ENCODE measurements at regions not wholly inside any gene's neighbourhood (a gene's known extent, or its start where the extent isn't known, plus 50 kb on each side); places are given as distances from the start of the nearest gene placed in this dataset.

DNA sequence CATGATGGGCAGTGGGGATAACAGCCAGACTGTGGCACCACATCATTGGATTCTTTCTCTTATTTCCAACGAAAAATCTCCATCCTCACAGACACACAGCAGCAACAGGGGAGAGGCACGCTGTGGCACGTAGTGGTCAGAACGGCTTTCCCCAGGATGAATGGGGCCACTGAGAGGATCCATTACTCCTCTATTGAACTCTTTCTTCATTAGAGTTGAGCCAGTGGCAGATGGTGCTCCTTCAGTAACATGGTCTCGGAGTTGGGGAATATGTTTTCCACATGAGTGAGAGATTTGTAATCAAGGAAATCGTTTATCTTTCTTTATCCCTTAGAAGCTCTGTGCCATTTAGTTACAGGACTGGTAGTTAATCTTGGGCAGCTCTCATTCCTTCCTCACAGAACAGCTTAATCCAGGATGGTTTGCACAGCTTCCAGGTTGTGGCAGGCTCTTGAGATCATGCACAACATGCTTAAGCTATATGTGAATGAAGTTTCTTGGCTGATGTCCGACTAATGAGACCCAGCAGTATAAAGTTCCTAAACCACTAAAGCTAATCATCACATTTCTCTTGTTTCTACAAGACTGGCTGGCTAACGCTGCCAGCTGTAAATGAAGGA is 180.5 kb upstream of the SLC10A2 start:
- DNase-seq (ENCODE audit: low read depth) (peak; percentile 21), FAIRE-seq (peak; percentile 82)
- Histone ChIP-seq H3K4me3 (ENCODE audit: low read depth, low read length) (no peak overlapping the region), H3K36me3 (ENCODE audit: control insufficient read depth, insufficient read depth, low read length) (no peaks in the 10 kb centered on the region), H3K27me3 (ENCODE audit: control insufficient read depth, insufficient read depth, low read length) (no peaks in the 10 kb centered on the region)
- TF ChIP-seq, protein P1, sequence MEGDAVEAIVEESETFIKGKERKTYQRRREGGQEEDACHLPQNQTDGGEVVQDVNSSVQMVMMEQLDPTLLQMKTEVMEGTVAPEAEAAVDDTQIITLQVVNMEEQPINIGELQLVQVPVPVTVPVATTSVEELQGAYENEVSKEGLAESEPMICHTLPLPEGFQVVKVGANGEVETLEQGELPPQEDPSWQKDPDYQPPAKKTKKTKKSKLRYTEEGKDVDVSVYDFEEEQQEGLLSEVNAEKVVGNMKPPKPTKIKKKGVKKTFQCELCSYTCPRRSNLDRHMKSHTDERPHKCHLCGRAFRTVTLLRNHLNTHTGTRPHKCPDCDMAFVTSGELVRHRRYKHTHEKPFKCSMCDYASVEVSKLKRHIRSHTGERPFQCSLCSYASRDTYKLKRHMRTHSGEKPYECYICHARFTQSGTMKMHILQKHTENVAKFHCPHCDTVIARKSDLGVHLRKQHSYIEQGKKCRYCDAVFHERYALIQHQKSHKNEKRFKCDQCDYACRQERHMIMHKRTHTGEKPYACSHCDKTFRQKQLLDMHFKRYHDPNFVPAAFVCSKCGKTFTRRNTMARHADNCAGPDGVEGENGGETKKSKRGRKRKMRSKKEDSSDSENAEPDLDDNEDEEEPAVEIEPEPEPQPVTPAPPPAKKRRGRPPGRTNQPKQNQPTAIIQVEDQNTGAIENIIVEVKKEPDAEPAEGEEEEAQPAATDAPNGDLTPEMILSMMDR (IDR thresholded peaks at IDR 0.05; ENCODE audit: insufficient read depth, low read length, severe bottlenecking): no peak

DNA sequence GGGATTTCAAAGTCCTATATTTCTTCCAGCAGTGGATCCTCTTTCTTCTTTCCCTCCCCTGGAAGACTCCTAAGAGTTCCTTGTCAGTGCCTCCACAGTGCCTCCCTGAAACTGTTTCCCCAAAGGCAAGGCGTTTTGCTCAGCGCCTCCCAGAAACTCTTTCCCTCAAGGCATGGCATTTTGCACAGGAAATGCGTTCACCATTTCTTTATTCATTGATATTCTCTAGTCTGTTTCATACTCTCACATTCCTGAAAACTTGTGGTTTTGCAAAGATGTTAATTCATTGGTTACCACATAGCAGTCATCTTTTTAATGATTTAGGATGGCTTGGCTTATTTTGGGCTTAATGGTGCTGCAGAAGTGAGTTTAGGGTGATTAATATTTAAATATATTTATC is 177.3 kb upstream of the SLC10A2 start:
- TF ChIP-seq, protein P1 (IDR thresholded peaks at IDR 0.05; ENCODE audit: insufficient read depth, low read length, severe bottlenecking): no peak
- no peak overlapping the region for H3K4me3 ChIP-seq (ENCODE audit: low read depth, low read length)
- H3K27me3 ChIP-seq (ENCODE audit: control insufficient read depth, insufficient read depth, low read length): no peaks in the 10 kb centered on the region
- no peaks in the 10 kb centered on the region for H3K36me3 ChIP-seq (ENCODE audit: control insufficient read depth, insufficient read depth, low read length)
- FAIRE-seq (no peak), DNase-seq (ENCODE audit: low read depth) (no peak)

DNA sequence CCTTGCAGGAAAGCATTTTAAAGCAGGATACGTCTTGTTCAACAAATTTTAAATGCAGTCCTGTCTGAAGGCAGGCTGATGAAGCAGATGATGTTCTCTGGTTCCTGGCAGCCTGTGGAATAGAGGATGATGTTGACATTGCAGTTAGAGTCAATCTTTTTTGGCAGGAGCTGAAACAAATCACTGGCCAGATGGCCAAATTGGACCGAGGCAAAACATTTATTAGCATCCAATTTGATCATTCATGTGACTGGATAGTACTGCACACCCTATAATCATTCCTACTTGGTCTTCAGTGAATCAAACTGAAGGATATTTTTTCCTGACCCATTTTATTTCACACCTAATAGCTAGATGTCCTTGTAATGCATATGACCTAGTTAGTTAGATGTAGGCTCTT is 172.2 kb upstream of the SLC10A2 start:
- TF ChIP-seq, protein P1 (IDR thresholded peaks at IDR 0.05; ENCODE audit: insufficient read depth, low read length, severe bottlenecking): no peak
- no peak overlapping the region for H3K4me3 ChIP-seq (ENCODE audit: low read depth, low read length)
- H3K27me3 ChIP-seq (ENCODE audit: control insufficient read depth, insufficient read depth, low read length): no peaks in the 10 kb centered on the region
- DNase-seq (ENCODE audit: low read depth): no peak
- H3K36me3 ChIP-seq (ENCODE audit: control insufficient read depth, insufficient read depth, low read length): no peaks in the 10 kb centered on the region
- FAIRE-seq: no peak

DNA sequence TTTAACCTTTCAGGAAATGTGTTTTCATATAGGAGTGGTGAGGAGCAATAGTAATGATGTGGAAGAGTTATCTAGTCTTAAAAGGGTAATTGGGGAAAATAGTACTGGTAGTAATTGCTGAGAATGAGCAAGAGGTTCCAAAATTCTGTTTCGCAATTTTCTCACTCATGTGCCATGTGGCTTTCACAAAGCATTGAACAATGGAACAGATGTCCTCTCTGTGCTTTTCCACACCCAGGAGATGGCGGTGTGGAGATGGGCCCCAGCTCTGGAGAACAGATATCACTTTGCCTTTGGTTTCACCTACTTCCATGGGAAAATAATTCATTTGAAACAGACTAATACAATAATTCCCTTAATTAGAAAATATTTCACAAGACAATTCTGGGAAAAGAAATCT is 170.0 kb upstream of the SLC10A2 start:
- FAIRE-seq (no peak), DNase-seq (ENCODE audit: low read depth) (peak; percentile 42)
- H3K36me3 ChIP-seq (ENCODE audit: control insufficient read depth, insufficient read depth, low read length): no peaks in the 10 kb centered on the region
- no peak overlapping the region for H3K4me3 ChIP-seq (ENCODE audit: low read depth, low read length)
- H3K27me3 ChIP-seq (ENCODE audit: control insufficient read depth, insufficient read depth, low read length): no peaks in the 10 kb centered on the region
- TF ChIP-seq, protein P1 (IDR thresholded peaks at IDR 0.05; ENCODE audit: insufficient read depth, low read length, severe bottlenecking): no peak

DNA sequence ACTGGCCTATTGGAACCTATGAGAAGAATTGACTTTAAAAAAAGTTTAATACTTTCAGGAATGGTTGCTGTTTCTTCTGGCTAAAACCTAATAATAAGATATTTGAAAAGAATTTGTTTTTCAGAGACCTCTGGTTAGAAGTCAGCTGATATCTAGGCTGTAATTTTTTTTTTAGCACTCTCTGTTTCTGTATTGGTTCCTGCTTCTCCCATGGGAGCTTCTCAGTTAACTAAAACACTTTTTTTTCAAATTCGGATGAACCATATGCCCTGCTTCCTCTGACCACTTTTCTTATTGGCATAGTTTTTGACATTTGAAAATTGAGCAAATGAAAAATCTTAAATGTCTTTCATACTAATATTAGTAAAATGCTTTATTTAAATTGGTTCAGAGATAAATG is 163.5 kb upstream of the SLC10A2 start:
- FAIRE-seq (no peak), DNase-seq (ENCODE audit: low read depth) (no peak)
- TF ChIP-seq, protein P1 (IDR thresholded peaks at IDR 0.05; ENCODE audit: insufficient read depth, low read length, severe bottlenecking): no peak
- no peaks in the 10 kb centered on the region for H3K27me3 ChIP-seq (ENCODE audit: control insufficient read depth, insufficient read depth, low read length)
- no peaks in the 10 kb centered on the region for H3K36me3 ChIP-seq (ENCODE audit: control insufficient read depth, insufficient read depth, low read length)
- no peak overlapping the region for H3K4me3 ChIP-seq (ENCODE audit: low read depth, low read length)

DNA sequence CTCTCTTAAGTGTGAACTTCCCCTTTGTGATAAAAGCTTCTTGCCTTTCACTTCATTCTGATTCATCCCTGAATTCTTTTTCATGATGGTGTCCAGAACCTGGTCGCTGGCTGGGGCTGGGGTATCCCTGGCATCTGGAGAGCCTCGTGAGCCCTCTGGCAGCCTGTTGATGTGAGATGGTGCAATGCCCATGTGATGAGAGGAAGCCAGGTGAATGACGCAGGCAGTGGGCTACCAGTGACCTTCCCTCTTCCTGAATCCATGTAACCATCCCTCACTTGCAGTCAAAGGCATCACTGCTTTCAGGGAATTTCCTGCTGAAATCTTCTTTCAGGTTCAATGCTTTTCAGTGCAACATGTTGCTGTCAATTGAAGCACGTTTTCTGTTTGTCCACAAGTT is 158.6 kb upstream of the SLC10A2 start:
- no peak overlapping the region for H3K4me3 ChIP-seq (ENCODE audit: low read depth, low read length)
- no peak for FAIRE-seq

More for the DNA sequence above, 158.6 kb upstream of the SLC10A2 start:
- no peak for DNase-seq (ENCODE audit: low read depth)
- no peaks in the 10 kb centered on the region for H3K36me3 ChIP-seq (ENCODE audit: control insufficient read depth, insufficient read depth, low read length)
- H3K27me3 ChIP-seq (ENCODE audit: control insufficient read depth, insufficient read depth, low read length): no peaks in the 10 kb centered on the region
- TF ChIP-seq, protein P1 (IDR thresholded peaks at IDR 0.05; ENCODE audit: insufficient read depth, low read length, severe bottlenecking): no peak
